Tibial nerve (tissue), 4 donors: ENCODE measurements at regions not wholly inside any gene's neighbourhood (a gene's known extent, or its start where the extent isn't known, plus 50 kb on each side); places are given as distances from the start of the nearest gene placed in this dataset.

Experiments
- EP300 ChIP-seq, 2 donors: sonication (generic); formaldehyde crosslinking; IDR thresholded peaks; one replicate each; pipeline ENCODE4 v1.6.1; 2017; ENCODE audit warnings: antibody characterized with exemption in 2 of 2, mild to moderate bottlenecking in 1 of 2
- POLR2A ChIP-seq, 2 donors: fragments of 450-650 bp; IDR thresholded peaks; one replicate each; pipeline ENCODE4 v1.6.1; 2017; ENCODE audit warnings: antibody characterized with exemption in 2 of 2, mild to moderate bottlenecking in 2 of 2, moderate library complexity in 2 of 2
- TF ChIP-seq, protein P1 (sequence below), 5 experiments: fragments of 200-600 bp in 3 of 5; fragments of 450-650 bp in 2 of 5; sonication (generic) in 3 of 5; IDR thresholded peaks; one replicate each; pipeline ENCODE4 v1.5.1; 2016 to 2019; ENCODE audit warnings: antibody characterized with exemption in 5 of 5, mild to moderate bottlenecking in 3 of 5, moderate library complexity in 2 of 5

GRCh38 chr6:51098246-51098645, 279.6 kb downstream of the TFAP2B start:
- TF ChIP-seq POLR2A (IDR thresholded peaks at IDR 0.05), result no peak
- TF ChIP-seq, protein P1, sequence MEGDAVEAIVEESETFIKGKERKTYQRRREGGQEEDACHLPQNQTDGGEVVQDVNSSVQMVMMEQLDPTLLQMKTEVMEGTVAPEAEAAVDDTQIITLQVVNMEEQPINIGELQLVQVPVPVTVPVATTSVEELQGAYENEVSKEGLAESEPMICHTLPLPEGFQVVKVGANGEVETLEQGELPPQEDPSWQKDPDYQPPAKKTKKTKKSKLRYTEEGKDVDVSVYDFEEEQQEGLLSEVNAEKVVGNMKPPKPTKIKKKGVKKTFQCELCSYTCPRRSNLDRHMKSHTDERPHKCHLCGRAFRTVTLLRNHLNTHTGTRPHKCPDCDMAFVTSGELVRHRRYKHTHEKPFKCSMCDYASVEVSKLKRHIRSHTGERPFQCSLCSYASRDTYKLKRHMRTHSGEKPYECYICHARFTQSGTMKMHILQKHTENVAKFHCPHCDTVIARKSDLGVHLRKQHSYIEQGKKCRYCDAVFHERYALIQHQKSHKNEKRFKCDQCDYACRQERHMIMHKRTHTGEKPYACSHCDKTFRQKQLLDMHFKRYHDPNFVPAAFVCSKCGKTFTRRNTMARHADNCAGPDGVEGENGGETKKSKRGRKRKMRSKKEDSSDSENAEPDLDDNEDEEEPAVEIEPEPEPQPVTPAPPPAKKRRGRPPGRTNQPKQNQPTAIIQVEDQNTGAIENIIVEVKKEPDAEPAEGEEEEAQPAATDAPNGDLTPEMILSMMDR (IDR thresholded peaks at IDR 0.05), result no peak
- TF ChIP-seq EP300 (IDR thresholded peaks at IDR 0.05), result no peak
